SJSA1 (cell line): ENCODE measurements at regions not wholly inside any gene's neighbourhood (a gene's known extent, or its start where the extent isn't known, plus 50 kb on each side); places are given as distances from the start of the nearest gene placed in this dataset.
A peak's percentile ranks its signal among the peaks of the same experiment; 100 is the strongest.

ENCODE experiments used
- DNase-seq, 2 experiments: peaks; one replicate each; pipeline ENCODE4 v3.0.0-alpha.2; 2015 to 2020; ENCODE audit warnings: low spot score in 2 of 2, low read depth in 1 of 2
- H3K27ac ChIP-seq: fragments of 250-450 bp; sonication (Bioruptor Pico); 2 replicates; pipeline ENCODE4 v1.5.1; 2020; ENCODE audit warnings: mild to moderate bottlenecking, moderate library complexity
- H3K27me3 ChIP-seq: fragments of 250-450 bp; sonication (Bioruptor Pico); replicated peaks from 2 replicates; pipeline ENCODE4 v1.5.1; 2020; ENCODE audit warnings: mild to moderate bottlenecking, moderate library complexity
- H3K36me3 ChIP-seq: fragments of 250-450 bp; sonication (Bioruptor Pico); 2 replicates; pipeline ENCODE4 v1.5.1; 2020; ENCODE audit warnings: mild to moderate bottlenecking
- H3K4me1 ChIP-seq: fragments of 250-450 bp; sonication (Bioruptor Pico); replicated peaks from 2 replicates; pipeline ENCODE4 v1.6.1; 2021; ENCODE audit warnings: mild to moderate bottlenecking
- H3K4me3 ChIP-seq: fragments of 250-450 bp; sonication (Bioruptor Pico); 2 replicates; pipeline ENCODE4 v1.5.1; 2020; ENCODE audit warnings: mild to moderate bottlenecking
- H3K9me3 ChIP-seq: fragments of 250-450 bp; sonication (Bioruptor Pico); replicated peaks from 2 replicates; pipeline ENCODE4 v1.5.1; 2020; ENCODE audit warnings: mild to moderate bottlenecking

DNA sequence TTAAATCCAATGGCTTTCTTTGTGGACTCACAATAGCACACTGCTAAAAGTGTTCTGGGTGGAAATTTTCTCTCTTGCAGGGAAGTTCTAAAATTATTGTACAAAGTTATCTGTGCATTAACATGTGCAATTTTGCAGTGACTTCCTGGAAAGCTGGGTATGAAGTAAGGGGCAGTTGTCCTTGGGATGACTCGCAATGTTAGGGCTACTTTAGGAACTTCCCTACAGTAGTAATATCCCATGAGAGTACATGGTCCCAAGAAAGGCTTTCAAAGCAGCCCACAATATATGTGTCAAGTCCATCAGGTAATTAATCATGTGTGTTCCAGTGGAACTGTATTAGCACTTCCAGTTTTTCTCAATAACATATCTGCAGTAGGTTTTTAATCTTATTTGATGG lies 201.0 kb upstream of the UBE2E2 start:
- Histone ChIP-seq H3K27me3 (no peaks in the 10 kb centered on the region), H3K9me3 (no peaks in the 10 kb centered on the region), H3K36me3 (no peaks in the 10 kb centered on the region), H3K4me1 (peaks cover 18% of the 10 kb centered on the region), H3K27ac (no peak overlapping the region), H3K4me3 (no peak overlapping the region)
- DNase-seq, result no peak

- Histone ChIP-seq H3K4me3 (no peak overlapping the region), H3K36me3 (no peaks in the 10 kb centered on the region), H3K9me3 (no peaks in the 10 kb centered on the region), H3K27ac (no peak overlapping the region), H3K27me3 (no peaks in the 10 kb centered on the region), H3K4me1 (peaks cover 18% of the 10 kb centered on the region)
- no peak for DNase-seq
Measured at GRCh38 chr3:23002836-23003732, 200.0 kb upstream of the UBE2E2 start.

- H3K27ac ChIP-seq, result no peak overlapping the region
- no peaks in the 10 kb centered on the region for H3K36me3 ChIP-seq
- DNase-seq, result no peak
- H3K4me3 ChIP-seq, result no peak overlapping the region
- H3K27me3 ChIP-seq, result no peaks in the 10 kb centered on the region
- H3K4me1 ChIP-seq, result peaks cover 18% of the 10 kb centered on the region
- no peaks in the 10 kb centered on the region for H3K9me3 ChIP-seq
Measured at GRCh38 chr3:23003733-23004046, 199.4 kb upstream of the UBE2E2 start.

GRCh38 chr3:23004971-23005370 lies 198.2 kb upstream of the UBE2E2 start:
- H3K9me3 ChIP-seq, result no peaks in the 10 kb centered on the region
- peak overlapping the region; percentile 83 for H3K27ac ChIP-seq
- no peaks in the 10 kb centered on the region for H3K27me3 ChIP-seq
- no peaks in the 10 kb centered on the region for H3K36me3 ChIP-seq
- H3K4me1 ChIP-seq, result peaks cover 18% of the 10 kb centered on the region
- peak; percentile 52 to 78 for DNase-seq
- H3K4me3 ChIP-seq, result no peak overlapping the region

- Histone ChIP-seq H3K4me3 (no peak overlapping the region), H3K9me3 (no peaks in the 10 kb centered on the region), H3K27ac (no peak overlapping the region), H3K27me3 (no peaks in the 10 kb centered on the region), H3K36me3 (no peaks in the 10 kb centered on the region), H3K4me1 (peaks cover 12% of the 10 kb centered on the region)
- peak in 1 of 2 experiments; percentile 57 for DNase-seq
Measured at GRCh38 chr3:23017801-23018200, 185.3 kb upstream of the UBE2E2 start.

DNA sequence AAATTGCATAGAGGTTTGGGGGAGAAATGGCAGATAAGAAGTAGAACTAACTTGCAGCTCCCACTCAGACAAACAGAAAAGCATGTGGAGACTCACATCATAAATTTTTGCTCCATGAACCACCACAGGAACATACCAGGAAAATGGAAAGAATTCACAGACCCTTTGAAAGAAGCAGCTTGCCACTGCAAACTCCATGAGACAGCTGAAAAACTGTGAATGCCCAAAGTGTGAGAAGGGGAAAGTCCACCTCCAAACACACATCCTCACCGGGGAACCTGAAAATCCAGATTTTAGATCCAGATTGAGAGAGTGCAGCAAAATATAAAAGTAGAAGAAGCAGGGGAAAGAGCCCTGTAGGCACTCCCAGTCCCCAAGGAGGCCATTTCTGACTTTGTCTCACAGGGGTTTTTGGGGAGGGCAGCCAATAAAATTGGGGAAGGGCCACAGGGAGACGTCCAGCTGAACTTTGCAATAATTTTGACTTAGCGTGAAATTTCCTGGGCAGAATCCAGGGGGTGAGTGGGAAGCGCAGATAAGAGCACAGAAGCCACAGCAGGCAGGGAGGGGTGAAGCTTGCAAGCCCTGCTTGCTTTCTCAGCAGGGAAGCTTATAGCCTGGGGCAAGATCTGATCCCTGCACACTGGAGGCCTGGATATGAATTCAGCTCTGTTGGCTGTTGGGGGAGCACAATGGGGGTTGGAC lies 183.4 kb upstream of the UBE2E2 start:
- no peaks in the 10 kb centered on the region for H3K36me3 ChIP-seq
- no peaks in the 10 kb centered on the region for H3K27me3 ChIP-seq
- no peak overlapping the region for H3K27ac ChIP-seq
- DNase-seq, result no peak
- H3K4me3 ChIP-seq, result no peak overlapping the region
- peaks cover 12% of the 10 kb centered on the region for H3K4me1 ChIP-seq
- no peaks in the 10 kb centered on the region for H3K9me3 ChIP-seq

DNA sequence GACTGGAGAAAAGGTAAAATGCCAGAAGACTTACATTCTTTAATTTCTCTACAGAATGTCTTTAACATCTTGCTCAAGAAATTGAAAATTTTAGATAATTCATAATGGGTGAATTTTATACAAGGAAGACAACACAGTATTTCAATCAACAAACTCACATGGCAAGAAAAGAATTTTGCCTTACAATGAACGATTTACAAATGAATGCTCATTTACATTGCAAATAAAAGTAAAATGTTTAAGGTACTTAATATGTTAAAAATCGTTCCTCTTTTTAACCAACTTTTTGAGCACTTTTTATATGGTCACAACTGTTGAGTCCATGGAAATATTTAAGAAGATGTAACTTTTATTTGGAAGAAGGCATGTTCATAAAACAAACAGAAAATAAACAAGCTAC lies 174.8 kb upstream of the UBE2E2 start:
- no peak for DNase-seq
- no peak overlapping the region for H3K4me3 ChIP-seq

GRCh38 chr3:23029001-23029400 lies 174.1 kb upstream of the UBE2E2 start:
- Histone ChIP-seq H3K4me3 (no peak overlapping the region), H3K27ac (no peak overlapping the region), H3K27me3 (no peaks in the 10 kb centered on the region), H3K36me3 (no peaks in the 10 kb centered on the region), H3K4me1 (peaks cover 8% of the 10 kb centered on the region; the same call in 1 of the 2 replicates), H3K9me3 (no peaks in the 10 kb centered on the region)
- no peak for DNase-seq

More for the DNA sequence above, 174.8 kb upstream of the UBE2E2 start:
- Histone ChIP-seq H3K27me3 (no peaks in the 10 kb centered on the region), H3K9me3 (no peaks in the 10 kb centered on the region), H3K36me3 (no peaks in the 10 kb centered on the region), H3K4me1 (peaks cover 8% of the 10 kb centered on the region; the same call in 1 of the 2 replicates), H3K27ac (no peak overlapping the region)

DNA sequence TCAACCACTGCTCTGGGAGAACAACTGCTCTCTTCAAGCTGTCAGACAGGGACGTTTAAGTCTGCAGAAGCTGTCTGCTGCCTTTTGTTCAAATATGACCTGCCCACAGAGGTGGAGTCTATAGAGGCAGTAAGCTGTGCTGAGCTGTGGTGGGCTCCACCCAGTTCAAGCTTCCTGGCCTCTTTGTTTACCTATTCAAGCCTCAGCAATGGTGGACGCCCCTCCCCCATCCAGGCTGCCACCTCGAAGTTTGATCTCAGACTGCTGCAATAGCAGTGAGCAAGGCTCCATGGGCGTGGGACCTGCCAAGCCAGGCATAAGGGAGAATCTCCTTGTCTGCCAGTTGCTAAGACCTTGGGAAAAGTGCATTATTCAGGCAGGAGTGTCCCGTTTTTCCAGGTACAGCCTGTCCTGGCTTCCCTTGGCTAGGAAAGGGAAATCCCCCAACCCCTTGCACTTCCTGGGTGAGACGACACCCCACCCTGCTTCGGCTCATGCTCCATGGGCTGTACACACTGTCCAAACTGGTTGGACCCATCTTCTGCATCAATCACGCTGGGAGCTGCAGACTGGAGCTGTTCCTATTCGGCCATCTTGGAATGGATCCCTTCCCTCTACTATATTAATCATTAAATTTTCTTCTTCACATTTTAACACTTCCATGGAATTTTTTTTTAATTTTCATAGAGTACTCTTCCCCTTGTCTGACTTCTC lies 167.0 kb upstream of the UBE2E2 start:
- Histone ChIP-seq H3K9me3 (no peaks in the 10 kb centered on the region), H3K27me3 (no peaks in the 10 kb centered on the region), H3K4me3 (no peak overlapping the region), H3K27ac (no peak overlapping the region), H3K4me1 (peaks cover 12% of the 10 kb centered on the region), H3K36me3 (no peaks in the 10 kb centered on the region)
- no peak for DNase-seq

GRCh38 chr3:23036728-23037127 lies 166.4 kb upstream of the UBE2E2 start:
- H3K27ac ChIP-seq, result 0 out of 2 replicates have a peak overlapping the region, but pooled peaks have one; percentile 10
- DNase-seq, result no peak
- no peaks in the 10 kb centered on the region for H3K36me3 ChIP-seq

GRCh38 chr3:23038471-23038870 lies 164.7 kb upstream of the UBE2E2 start:
- H3K36me3 ChIP-seq, result no peaks in the 10 kb centered on the region
- DNase-seq, result no peak
- H3K9me3 ChIP-seq, result no peaks in the 10 kb centered on the region
- no peak overlapping the region for H3K27ac ChIP-seq
- H3K4me1 ChIP-seq, result peaks cover 21% of the 10 kb centered on the region
- H3K27me3 ChIP-seq, result no peaks in the 10 kb centered on the region
- H3K4me3 ChIP-seq, result no peak overlapping the region

More at GRCh38 chr3:23036728-23037127, 166.4 kb upstream of the UBE2E2 start:
- no peaks in the 10 kb centered on the region for H3K27me3 ChIP-seq
- peaks cover 12% of the 10 kb centered on the region for H3K4me1 ChIP-seq
- H3K9me3 ChIP-seq, result no peaks in the 10 kb centered on the region
- no peak overlapping the region for H3K4me3 ChIP-seq

DNA sequence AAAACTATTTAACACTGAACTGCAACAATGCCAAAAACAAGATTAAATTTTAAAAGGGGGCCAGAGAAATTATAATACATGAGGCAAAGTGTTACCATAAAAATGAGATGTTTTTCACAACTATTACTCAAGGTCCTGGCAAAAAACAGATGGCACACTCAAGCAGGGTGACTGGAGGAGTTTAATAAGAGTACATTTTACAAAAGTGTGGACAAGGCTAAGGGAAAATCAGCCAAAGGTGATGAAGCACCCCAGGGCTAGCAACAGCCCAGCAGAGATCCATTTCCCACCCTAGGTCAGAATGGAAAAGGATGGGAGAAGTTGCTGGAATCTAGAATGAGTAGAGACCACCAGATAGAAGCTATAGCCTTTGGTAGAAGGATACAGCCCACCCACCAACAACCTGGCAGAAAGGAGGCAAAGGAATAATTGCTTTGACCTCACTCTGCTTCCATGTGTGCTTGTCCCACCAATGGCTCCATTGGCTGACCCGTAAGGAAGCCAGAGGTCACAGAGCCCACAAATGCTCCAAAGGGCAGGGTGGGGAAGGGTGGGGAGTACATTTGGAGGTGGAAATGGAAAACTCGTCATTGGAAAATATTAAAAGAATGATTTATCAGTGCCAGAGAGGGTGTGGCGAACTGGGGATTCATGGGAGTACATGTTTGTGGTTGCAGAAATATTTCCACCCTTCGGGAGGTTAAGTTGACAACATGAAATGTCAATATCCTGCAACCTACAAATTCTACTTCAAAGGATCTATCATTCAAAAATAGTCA lies 161.0 kb upstream of the UBE2E2 start:
- no peaks in the 10 kb centered on the region for H3K27me3 ChIP-seq
- H3K4me1 ChIP-seq, result peaks cover 10% of the 10 kb centered on the region
- H3K27ac ChIP-seq, result no peak overlapping the region
- H3K9me3 ChIP-seq, result no peaks in the 10 kb centered on the region
- no peak overlapping the region for H3K4me3 ChIP-seq
- no peak for DNase-seq
- no peaks in the 10 kb centered on the region for H3K36me3 ChIP-seq

- H3K27ac ChIP-seq, result no peak overlapping the region
- no peaks in the 10 kb centered on the region for H3K9me3 ChIP-seq
- H3K4me1 ChIP-seq, result peaks cover 8% of the 10 kb centered on the region
- no peak for DNase-seq
- H3K27me3 ChIP-seq, result no peaks in the 10 kb centered on the region
- H3K4me3 ChIP-seq, result no peak overlapping the region
- no peaks in the 10 kb centered on the region for H3K36me3 ChIP-seq
Measured at GRCh38 chr3:23044463-23044862, 158.7 kb upstream of the UBE2E2 start.
